Pancreas (tissue), 10 donors: ENCODE measurements at regions not wholly inside any gene's neighbourhood (a gene's known extent, or its start where the extent isn't known, plus 50 kb on each side); places are given as distances from the start of the nearest gene placed in this dataset.

Experiments used
- ATAC-seq, 4 donors: fragments of 200-7000 bp; cut with Tn5 transposase; one replicate each; pipeline versions ENCODE4 v1.8.0 to v1.9.1; 2020; ENCODE audit warnings: mild to moderate bottlenecking in 4 of 4, moderate library complexity in 4 of 4
- DNase-seq, 6 donors: peaks; one replicate each; pipeline ENCODE4 v3.0.0-alpha.2; 2020
- FAIRE-seq: peaks from 2 replicates; lab custom pipeline; 2012; peaks lifted over from hg19 to GRCh38; lab: Jason Lieb, UNC
- H3K27ac ChIP-seq, 4 donors: fragments of 200-600 bp; sonication (generic); 1 replicate in 3 of 4; 2 replicates in 1 of 4; pipeline versions ENCODE4 v1.5.0 to v1.8.0; 2020
- H3K27me3 ChIP-seq, 4 donors: fragments of 200-600 bp; one replicate each; pipeline ENCODE4 v1.8.0; 2021
- H3K36me3 ChIP-seq, 3 donors: fragments of 200-600 bp; sonication (generic) in 1 of 3; one replicate each; pipeline versions ENCODE4 v1.5.0 to v1.8.0; 2020 to 2021
- H3K4me1 ChIP-seq, 3 donors: fragments of 200-600 bp; one replicate each; pipeline ENCODE4 v1.8.0; 2021
- H3K4me3 ChIP-seq, 4 donors: fragments of 200-600 bp; sonication (generic) in 2 of 4; one replicate each; pipeline versions ENCODE4 v1.5.0 to v1.8.0; 2020 to 2021
- H3K9me3 ChIP-seq, 4 donors: fragments of 200-600 bp; one replicate each; pipeline ENCODE4 v1.8.0; 2021
- WGBS, 2 donors: extraction: QIAGEN DNeasy Blood & Tissue Kit; methylation state at CpG; one replicate each; pipeline ENCODE4 v1.1.7; 2013; 5-methylcytosine and 5-hydroxymethylcytosine counted together
- intact Hi-C, 3 donors: fragments of 100-400 bp; cut with DNase I; formaldehyde crosslinking; loops; one replicate each; pipeline versions ENCODE4 v1.11.1 to v1.14.2; 2022
- TF ChIP-seq, protein P1 (sequence below), 4 donors: fragments of 200-600 bp; sonication (generic) in 3 of 4; IDR thresholded peaks; one replicate each; pipeline versions ENCODE4 v1.5.0 to v1.8.0; 2021; ENCODE audit warnings: antibody characterized with exemption in 4 of 4
- donor health status: healthy with polysubstance abuse.
- donor health status: DM: no; HTN: no; CAD: no; lungs with moderate emphysema.
- donor health status: DM: no; HTN: no; CAD: no.
- donor health status: control.
- donor health status: control.
- donor health status: Bipolar disorder and iron deficiency.
- donor health status: DM: yes; HTN: yes; CAD: no.
- donor health status: DM: no; HTN: no; CAD: no.
- donor health status: DM: no; HTN: no; CAD: no.
- donor health status: DM: yes; HTN: yes; CAD: no.

GRCh38 chr5:106171708-106172107 lies 1499.0 kb downstream of the EFNA5 start:
- no peak for FAIRE-seq
- WGBS, 2 donors: 77 to 86% methylated on average over 2 of the region's 2 CpGs

DNA sequence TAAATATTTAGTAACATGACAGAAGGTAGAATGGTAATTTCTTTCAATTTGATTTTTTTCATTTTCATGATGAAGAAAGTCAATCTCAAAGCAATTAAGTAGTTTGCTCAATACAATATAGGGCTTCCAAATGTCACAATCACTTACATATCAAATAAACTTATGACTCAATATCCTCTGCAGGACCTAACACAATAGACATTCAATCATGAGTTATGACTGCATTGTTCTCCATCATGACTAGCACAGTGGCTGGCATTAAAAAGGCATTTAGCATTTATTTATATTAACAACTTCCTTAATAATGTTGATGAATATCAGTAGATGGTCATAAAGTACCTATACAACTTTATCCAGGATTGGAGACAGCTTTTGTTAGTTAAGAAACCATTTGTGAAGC lies 1499.6 kb downstream of the EFNA5 start:
- no peaks in the 10 kb centered on the region for H3K36me3 ChIP-seq
- no peak overlapping the region for H3K4me3 ChIP-seq
- no peaks in the 10 kb centered on the region for H3K9me3 ChIP-seq
- H3K4me1 ChIP-seq: no peaks in the 10 kb centered on the region
- TF ChIP-seq, protein P1, sequence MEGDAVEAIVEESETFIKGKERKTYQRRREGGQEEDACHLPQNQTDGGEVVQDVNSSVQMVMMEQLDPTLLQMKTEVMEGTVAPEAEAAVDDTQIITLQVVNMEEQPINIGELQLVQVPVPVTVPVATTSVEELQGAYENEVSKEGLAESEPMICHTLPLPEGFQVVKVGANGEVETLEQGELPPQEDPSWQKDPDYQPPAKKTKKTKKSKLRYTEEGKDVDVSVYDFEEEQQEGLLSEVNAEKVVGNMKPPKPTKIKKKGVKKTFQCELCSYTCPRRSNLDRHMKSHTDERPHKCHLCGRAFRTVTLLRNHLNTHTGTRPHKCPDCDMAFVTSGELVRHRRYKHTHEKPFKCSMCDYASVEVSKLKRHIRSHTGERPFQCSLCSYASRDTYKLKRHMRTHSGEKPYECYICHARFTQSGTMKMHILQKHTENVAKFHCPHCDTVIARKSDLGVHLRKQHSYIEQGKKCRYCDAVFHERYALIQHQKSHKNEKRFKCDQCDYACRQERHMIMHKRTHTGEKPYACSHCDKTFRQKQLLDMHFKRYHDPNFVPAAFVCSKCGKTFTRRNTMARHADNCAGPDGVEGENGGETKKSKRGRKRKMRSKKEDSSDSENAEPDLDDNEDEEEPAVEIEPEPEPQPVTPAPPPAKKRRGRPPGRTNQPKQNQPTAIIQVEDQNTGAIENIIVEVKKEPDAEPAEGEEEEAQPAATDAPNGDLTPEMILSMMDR (IDR thresholded peaks at IDR 0.05): no peak
- DNase-seq (no peak), ATAC-seq (no peak), FAIRE-seq (no peak)
- intact Hi-C loops: no loop called here
- no peaks in the 10 kb centered on the region for H3K27me3 ChIP-seq
- H3K27ac ChIP-seq: no peak overlapping the region

More at GRCh38 chr5:106171708-106172107, 1499.0 kb downstream of the EFNA5 start:
- TF ChIP-seq, protein P1 (IDR thresholded peaks at IDR 0.05): no peak
- intact Hi-C loops: no loop called here
- Histone ChIP-seq H3K4me1 (no peaks in the 10 kb centered on the region), H3K36me3 (no peaks in the 10 kb centered on the region), H3K27me3 (no peaks in the 10 kb centered on the region), H3K4me3 (no peak overlapping the region), H3K9me3 (no peaks in the 10 kb centered on the region), H3K27ac (no peak overlapping the region)
- no peak for ATAC-seq
- DNase-seq: no peak

- WGBS, 2 donors: 74 to 83% methylated on average over 1 of the region's 1 CpG
- TF ChIP-seq, protein P1 (IDR thresholded peaks at IDR 0.05): no peak
- no peak for FAIRE-seq
- ATAC-seq: no peak
- no peak for DNase-seq
- H3K36me3 ChIP-seq: no peaks in the 10 kb centered on the region
- H3K4me3 ChIP-seq: no peak overlapping the region
- no peak overlapping the region for H3K27ac ChIP-seq
- intact Hi-C loops: no loop called here
- H3K4me1 ChIP-seq: no peaks in the 10 kb centered on the region
- H3K27me3 ChIP-seq: no peaks in the 10 kb centered on the region
- no peaks in the 10 kb centered on the region for H3K9me3 ChIP-seq
Observed at GRCh38 chr5:106167766-106168165, 1503.0 kb downstream of the EFNA5 start.

DNA sequence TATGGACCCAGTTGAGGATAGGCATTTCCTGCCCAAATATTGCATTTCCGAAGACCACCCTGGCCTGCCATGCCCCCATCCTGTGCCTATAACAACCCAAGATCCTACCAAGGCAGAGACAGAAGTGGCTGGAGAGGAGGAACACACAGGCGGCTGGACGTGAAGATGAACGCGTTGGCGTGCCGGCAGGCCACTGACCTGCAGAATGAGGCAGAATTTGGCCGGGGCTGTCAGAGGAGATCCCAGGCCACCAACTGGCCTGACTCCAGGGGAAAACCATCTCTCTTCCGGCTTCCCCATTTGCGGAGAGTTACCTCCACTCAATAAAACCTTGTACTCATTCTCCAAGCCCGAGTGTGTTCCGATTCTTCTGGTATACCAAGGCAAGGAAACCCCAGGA lies 1507.5 kb downstream of the EFNA5 start:
- TF ChIP-seq, protein P1 (IDR thresholded peaks at IDR 0.05): no peak
- Histone ChIP-seq H3K27me3 (no peaks in the 10 kb centered on the region), H3K4me3 (no peak overlapping the region), H3K9me3 (no peaks in the 10 kb centered on the region), H3K36me3 (no peaks in the 10 kb centered on the region), H3K27ac (no peak overlapping the region), H3K4me1 (no peaks in the 10 kb centered on the region)
- DNase-seq (no peak), FAIRE-seq (no peak), ATAC-seq (no peak)
- 76 to 86% methylated on average over 12 of the region's 12 CpGs for WGBS, 2 donors
- intact Hi-C loops: no loop called here

DNA sequence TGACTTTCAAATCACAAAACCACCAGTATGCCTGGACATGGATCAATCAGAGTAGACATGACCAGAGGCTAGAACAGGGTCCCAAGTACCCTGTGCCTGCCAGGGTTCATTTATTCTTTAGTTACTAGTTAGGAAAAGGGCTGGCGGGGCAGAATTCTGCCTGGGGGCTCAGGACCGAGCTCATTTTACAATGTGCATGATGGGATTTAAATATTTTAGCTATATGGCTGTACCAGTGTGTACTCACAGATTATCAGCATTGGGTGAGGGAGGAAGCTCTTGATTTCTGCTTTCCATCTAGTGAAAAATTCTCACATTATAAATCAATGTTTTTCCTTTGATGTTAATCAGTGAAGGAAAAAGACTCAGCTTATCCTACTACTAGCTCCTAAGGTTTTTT lies 1511.1 kb downstream of the EFNA5 start:
- 54 to 59% methylated on average over 2 of the region's 2 CpGs for WGBS, 2 donors
- FAIRE-seq: no peak
- no peaks in the 10 kb centered on the region for H3K36me3 ChIP-seq
- no peaks in the 10 kb centered on the region for H3K4me1 ChIP-seq
- no peak overlapping the region for H3K4me3 ChIP-seq
- intact Hi-C loops: no loop called here
- ATAC-seq: no peak
- no peaks in the 10 kb centered on the region for H3K27me3 ChIP-seq
- no peak for DNase-seq
- H3K9me3 ChIP-seq: no peaks in the 10 kb centered on the region
- H3K27ac ChIP-seq: no peak overlapping the region
- TF ChIP-seq, protein P1 (IDR thresholded peaks at IDR 0.05): no peak
